ENCODE measurements at regions not wholly inside any gene's neighbourhood (a gene's known extent, or its start where the extent isn't known, plus 50 kb on each side); places are given as distances from the start of the nearest gene placed in this dataset.

- TF ChIP-seq POLR2A (IDR thresholded peaks at IDR 0.05), result no peak
- no peak for TF ChIP-seq CTCF (IDR thresholded peaks at IDR 0.05)
- no peak for DNase-seq (ENCODE audit: low spot score in 2 of 2)
- 78 to 88% methylated on average over 1 of the region's 1 CpG for WGBS, 2 donors
- intact Hi-C loops (cut with DNase I; ENCODE audit: low total_unique reads), result no loop called here
- no peak overlapping the region for H3K4me3 ChIP-seq (ENCODE audit: low read depth, poor library complexity, severe bottlenecking)
Measured at GRCh38 chr12:34190054-34190453, 167.8 kb downstream of the ALG10 start.

- no peak for DNase-seq (ENCODE audit: low spot score in 2 of 2)
- no peak overlapping the region for H3K4me3 ChIP-seq (ENCODE audit: low read depth, poor library complexity, severe bottlenecking)
- WGBS, 2 donors, result 64 to 68% methylated on average over 7 of the region's 7 CpGs
- TF ChIP-seq POLR2A (IDR thresholded peaks at IDR 0.05), result no peak
- TF ChIP-seq CTCF (IDR thresholded peaks at IDR 0.05), result no peak
- intact Hi-C loops (cut with DNase I; ENCODE audit: low total_unique reads), result no loop called here
Measured at GRCh38 chr12:34198924-34199323, 176.6 kb downstream of the ALG10 start.

GRCh38 chr12:34203866-34204620 lies 181.7 kb downstream of the ALG10 start:
- WGBS, 2 donors, result 84 to 86% methylated on average over 26 to 27 of the region's 27 CpGs
- H3K4me3 ChIP-seq (ENCODE audit: low read depth, poor library complexity, severe bottlenecking), result no peak overlapping the region
- TF ChIP-seq CTCF (IDR thresholded peaks at IDR 0.05) (no peak), POLR2A (IDR thresholded peaks at IDR 0.05) (no peak)
- intact Hi-C loops (cut with DNase I; ENCODE audit: low total_unique reads), result no loop called here
- no peak for DNase-seq (ENCODE audit: low spot score in 2 of 2)

GRCh38 chr12:34204830-34205285 lies 182.6 kb downstream of the ALG10 start:
- no peak for TF ChIP-seq CTCF (IDR thresholded peaks at IDR 0.05)
- TF ChIP-seq POLR2A (IDR thresholded peaks at IDR 0.05), result no peak
- intact Hi-C loops (cut with DNase I; ENCODE audit: low total_unique reads), result no loop called here
- no peak for DNase-seq (ENCODE audit: low spot score in 2 of 2)
- no peak overlapping the region for H3K4me3 ChIP-seq (ENCODE audit: low read depth, poor library complexity, severe bottlenecking)
- WGBS, 2 donors, result 82 to 83% methylated on average over 12 of the region's 12 CpGs

DNA sequence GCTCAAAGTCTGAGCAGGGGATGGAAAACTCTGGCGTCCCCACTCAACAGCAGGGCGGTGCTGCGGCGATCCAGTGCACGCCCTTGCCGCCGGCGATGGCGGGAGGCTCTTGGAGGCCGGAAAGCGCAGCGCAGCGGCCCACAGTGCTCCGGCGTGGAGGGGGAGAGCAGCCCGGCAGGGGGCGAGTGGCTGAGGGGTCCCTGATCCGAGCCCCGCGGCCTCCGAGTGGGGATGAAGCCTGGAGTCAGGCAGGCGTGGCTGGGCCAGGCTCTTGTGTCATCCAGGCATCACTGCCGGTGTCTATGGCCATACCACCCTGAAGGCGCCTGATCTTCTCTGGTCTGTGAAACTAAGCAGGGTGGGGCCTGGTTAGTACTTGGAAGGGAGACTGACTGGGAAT lies 183.1 kb downstream of the ALG10 start:
- intact Hi-C loops (cut with DNase I; ENCODE audit: low total_unique reads), result no loop called here
- no peak for DNase-seq (ENCODE audit: low spot score in 2 of 2)
- TF ChIP-seq CTCF (IDR thresholded peaks at IDR 0.05), result no peak
- TF ChIP-seq POLR2A (IDR thresholded peaks at IDR 0.05), result no peak
- H3K4me3 ChIP-seq (ENCODE audit: low read depth, poor library complexity, severe bottlenecking), result no peak overlapping the region
- WGBS, 2 donors, result 90 to 92% methylated on average over 24 of the region's 24 CpGs
